Breast epithelium (tissue), 3 donors: ENCODE measurements at regions not wholly inside any gene's neighbourhood (a gene's known extent, or its start where the extent isn't known, plus 50 kb on each side); places are given as distances from the start of the nearest gene placed in this dataset.

Experiments used
- POLR2A ChIP-seq: fragments of 450-650 bp; IDR thresholded peaks from one replicate; pipeline ENCODE4 v1.6.1; 2016; ENCODE audit warnings: antibody characterized with exemption, mild to moderate bottlenecking, moderate library complexity
- TF ChIP-seq, protein P1 (sequence below), 3 donors: fragments of 450-650 bp; IDR thresholded peaks; one replicate each; pipeline ENCODE4 v1.5.1; 2016 to 2017; ENCODE audit warnings: antibody characterized with exemption in 3 of 3, mild to moderate bottlenecking in 3 of 3, moderate library complexity in 3 of 3

DNA sequence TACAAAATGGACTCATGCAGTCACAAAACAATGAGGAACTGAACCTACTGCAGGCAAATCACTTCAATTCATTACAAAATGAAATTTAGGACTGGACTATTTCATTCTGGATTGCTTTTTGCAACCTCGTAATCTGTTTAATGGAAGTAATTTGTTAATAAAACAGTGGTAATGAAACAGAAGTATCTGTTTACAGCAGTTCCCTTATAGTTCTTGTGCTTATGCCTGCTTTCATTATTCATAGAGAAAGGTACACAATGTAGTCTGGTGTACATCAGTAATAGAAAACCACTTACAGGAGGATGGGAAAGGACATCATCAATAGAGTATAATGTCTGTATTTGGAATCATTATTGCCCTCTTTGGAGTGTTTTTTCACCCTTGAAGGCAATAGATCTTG lies 389.2 kb upstream of the NUDT12 start:
- TF ChIP-seq POLR2A = no peak
- TF ChIP-seq, protein P1, sequence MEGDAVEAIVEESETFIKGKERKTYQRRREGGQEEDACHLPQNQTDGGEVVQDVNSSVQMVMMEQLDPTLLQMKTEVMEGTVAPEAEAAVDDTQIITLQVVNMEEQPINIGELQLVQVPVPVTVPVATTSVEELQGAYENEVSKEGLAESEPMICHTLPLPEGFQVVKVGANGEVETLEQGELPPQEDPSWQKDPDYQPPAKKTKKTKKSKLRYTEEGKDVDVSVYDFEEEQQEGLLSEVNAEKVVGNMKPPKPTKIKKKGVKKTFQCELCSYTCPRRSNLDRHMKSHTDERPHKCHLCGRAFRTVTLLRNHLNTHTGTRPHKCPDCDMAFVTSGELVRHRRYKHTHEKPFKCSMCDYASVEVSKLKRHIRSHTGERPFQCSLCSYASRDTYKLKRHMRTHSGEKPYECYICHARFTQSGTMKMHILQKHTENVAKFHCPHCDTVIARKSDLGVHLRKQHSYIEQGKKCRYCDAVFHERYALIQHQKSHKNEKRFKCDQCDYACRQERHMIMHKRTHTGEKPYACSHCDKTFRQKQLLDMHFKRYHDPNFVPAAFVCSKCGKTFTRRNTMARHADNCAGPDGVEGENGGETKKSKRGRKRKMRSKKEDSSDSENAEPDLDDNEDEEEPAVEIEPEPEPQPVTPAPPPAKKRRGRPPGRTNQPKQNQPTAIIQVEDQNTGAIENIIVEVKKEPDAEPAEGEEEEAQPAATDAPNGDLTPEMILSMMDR (IDR thresholded peaks at IDR 0.05) = no peak
